ENCODE measurements at regions not wholly inside any gene's neighbourhood (a gene's known extent, or its start where the extent isn't known, plus 50 kb on each side); places are given as distances from the start of the nearest gene placed in this dataset.
"Not testable (repeated sequence)": the region's sequence is repeated elsewhere in the genome, so short reads cannot be mapped to it uniquely, and the experiment has no call there.

DNA sequence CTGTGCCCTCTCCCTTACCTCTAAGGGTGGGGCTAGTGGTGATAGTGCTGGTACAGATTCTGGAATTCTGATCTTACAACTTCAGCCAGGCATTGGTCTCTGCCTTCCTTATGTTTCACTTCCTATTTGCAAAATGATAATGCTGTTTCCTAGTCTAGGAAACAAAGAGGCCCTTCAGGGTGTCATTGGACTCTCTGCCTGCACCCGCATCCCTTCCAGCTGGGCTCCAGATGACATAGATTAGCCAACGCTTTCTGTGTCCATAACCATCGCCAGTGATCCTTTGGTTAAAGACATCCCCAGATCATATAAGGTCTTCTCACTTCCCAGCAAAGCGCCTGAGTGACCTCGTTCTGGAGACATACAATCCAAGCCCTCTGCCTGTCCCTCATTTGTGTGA is 180.7 kb downstream of the ERCC6L2 start:
- Histone ChIP-seq H3K27ac (ENCODE audit: low read depth, low read length) (no peak overlapping the region), H3K4me3 (ENCODE audit: low read length) (no peak overlapping the region), H3K27me3 (ENCODE audit: control insufficient read depth in 2 of 2, insufficient read depth in 2 of 2, low read length in 2 of 2) (no peaks in the 10 kb centered on the region), H3K36me3 (ENCODE audit: control insufficient read depth in 2 of 3, insufficient read depth in 3 of 3, low read length in 3 of 3) (no peaks in the 10 kb centered on the region), H3K9me3 (ENCODE audit: control insufficient read depth in 2 of 3, low read length in 3 of 3) (peaks cover 0 to 4% (median 0%) of the 10 kb centered on the region in 3 experiments), H3K4me1 (ENCODE audit: control insufficient read depth in 2 of 2, insufficient read depth in 2 of 2, low read length in 2 of 2) (no peaks in the 10 kb centered on the region)
- ATAC-seq (no peak), DNase-seq (no peak)
- Mint-ChIP-seq H3K27me3 (peaks cover 0 to 5% (median 0%) of the 10 kb centered on the region in 5 donors), H3K4me1 (peaks cover 0 to 15% (median 3%) of the 10 kb centered on the region in 7 donors), H3K36me3 (peaks cover 0 to 9% (median 5%) of the 10 kb centered on the region in 5 donors), H3K9me3 (peaks cover 0 to 12% (median 5%) of the 10 kb centered on the region in 11 donors), H3K27ac (peak overlapping the region in 1 of 9 donors; percentile 12), H3K4me3 (no peak overlapping the region)
- POLR2A ChIA-PET, result no interaction called here
- intact Hi-C loops (cut with micrococcal nuclease), result no loop called here
- CTCF ChIA-PET, result no interaction called here

DNA sequence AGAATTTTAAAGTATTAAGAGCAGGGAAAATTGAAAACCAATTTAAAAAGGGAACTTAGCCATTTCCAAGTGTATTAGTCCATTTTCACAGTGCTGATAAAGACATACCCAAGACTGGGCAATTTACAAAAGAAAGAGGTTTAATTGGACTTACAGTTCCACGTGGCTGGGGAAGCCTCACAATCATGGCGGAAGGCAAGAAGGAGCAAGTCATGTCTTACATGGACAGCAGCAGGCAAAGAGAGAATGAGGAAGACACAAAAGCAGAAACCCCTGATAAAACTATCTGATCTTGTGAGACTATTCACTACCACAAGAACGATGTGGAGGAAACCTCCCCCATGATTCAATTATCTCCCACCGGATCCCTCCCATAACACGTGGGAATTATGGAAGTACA is 178.8 kb downstream of the ERCC6L2 start:
- POLR2A ChIA-PET; H3K36me3 ChIP-seq (ENCODE audit: control insufficient read depth in 2 of 3, insufficient read depth in 3 of 3, low read length in 3 of 3); H3K27me3 Mint-ChIP-seq; H3K4me3 Mint-ChIP-seq; intact Hi-C loops (cut with micrococcal nuclease); ATAC-seq; H3K9me3 ChIP-seq (ENCODE audit: control insufficient read depth in 2 of 3, low read length in 3 of 3); H3K27me3 ChIP-seq (ENCODE audit: control insufficient read depth in 2 of 2, insufficient read depth in 2 of 2, low read length in 2 of 2); H3K27ac Mint-ChIP-seq; H3K36me3 Mint-ChIP-seq; H3K4me1 ChIP-seq (ENCODE audit: control insufficient read depth in 2 of 2, insufficient read depth in 2 of 2, low read length in 2 of 2); H3K27ac ChIP-seq (ENCODE audit: low read depth, low read length); H3K4me1 Mint-ChIP-seq; CTCF ChIA-PET; H3K4me3 ChIP-seq (ENCODE audit: low read length); DNase-seq: not testable (repeated sequence)
- peaks cover 0 to 12% (median 5%) of the 10 kb centered on the region in 11 donors for H3K9me3 Mint-ChIP-seq

DNA sequence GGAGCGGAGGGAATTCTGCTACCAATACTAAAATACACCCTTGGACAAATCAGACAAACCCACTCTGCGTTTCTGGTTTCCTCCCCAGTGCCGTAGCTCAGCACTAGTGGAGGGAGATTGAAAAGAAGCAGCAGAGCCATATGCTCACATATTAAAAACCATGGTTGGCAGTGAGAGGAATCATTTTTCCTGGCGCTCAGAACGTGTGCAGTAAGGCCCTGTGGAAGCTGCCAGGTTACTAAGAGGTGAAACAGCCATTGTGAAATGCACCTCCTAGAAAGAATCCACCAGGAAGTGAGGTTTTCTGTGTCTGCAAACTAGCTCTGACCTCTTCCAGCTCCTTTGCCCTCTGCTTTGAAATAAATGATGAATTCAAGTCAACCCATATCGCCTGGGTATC is 177.2 kb downstream of the ERCC6L2 start:
- intact Hi-C loops (cut with micrococcal nuclease), result no loop called here
- Histone ChIP-seq H3K27ac (ENCODE audit: low read depth, low read length) (no peak overlapping the region), H3K4me1 (ENCODE audit: control insufficient read depth in 2 of 2, insufficient read depth in 2 of 2, low read length in 2 of 2) (no peaks in the 10 kb centered on the region), H3K4me3 (ENCODE audit: low read length) (no peak overlapping the region), H3K27me3 (ENCODE audit: control insufficient read depth in 2 of 2, insufficient read depth in 2 of 2, low read length in 2 of 2) (no peaks in the 10 kb centered on the region), H3K36me3 (ENCODE audit: control insufficient read depth in 2 of 3, insufficient read depth in 3 of 3, low read length in 3 of 3) (no peaks in the 10 kb centered on the region), H3K9me3 (ENCODE audit: control insufficient read depth in 2 of 3, low read length in 3 of 3) (peaks cover 0 to 4% (median 0%) of the 10 kb centered on the region in 3 experiments)
- ATAC-seq, result no peak
- Mint-ChIP-seq H3K4me3 (no peak overlapping the region), H3K4me1 (peaks cover 0 to 8% (median 6%) of the 10 kb centered on the region in 7 donors), H3K36me3 (peaks cover 0 to 9% (median 4%) of the 10 kb centered on the region in 5 donors), H3K9me3 (peaks cover 0 to 12% (median 4%) of the 10 kb centered on the region in 11 donors), H3K27me3 (peaks cover 0 to 5% (median 0%) of the 10 kb centered on the region in 5 donors), H3K27ac (no peak overlapping the region)
- no peak for DNase-seq
- ChIA-PET POLR2A (no interaction called here), CTCF (no interaction called here)

DNA sequence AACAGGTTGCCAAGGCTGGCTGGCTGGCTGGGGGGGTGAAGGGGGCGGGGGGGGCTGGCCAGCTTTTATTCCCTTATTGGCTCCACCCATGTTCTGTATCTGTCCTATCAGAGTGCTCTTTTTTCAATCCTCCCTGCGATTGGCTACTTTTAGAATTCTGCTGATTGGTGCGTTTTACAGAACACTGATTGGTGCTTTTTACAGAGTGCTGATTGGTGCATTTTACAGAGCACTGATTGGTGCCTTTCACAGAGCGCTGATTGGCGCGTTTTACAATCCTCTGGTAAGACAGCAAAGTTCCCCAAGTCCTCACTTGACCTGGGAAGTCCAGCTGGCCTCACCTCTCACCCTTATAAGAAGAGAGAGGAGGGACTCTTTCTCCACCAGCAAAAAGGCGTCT is 175.9 kb downstream of the ERCC6L2 start:
- POLR2A ChIA-PET, result no interaction called here
- DNase-seq (no peak), ATAC-seq (no peak)
- no peaks in the 10 kb centered on the region for H3K36me3 ChIP-seq (ENCODE audit: control insufficient read depth in 2 of 3, insufficient read depth in 3 of 3, low read length in 3 of 3)
- peaks cover 0 to 10% (median 0%) of the 10 kb centered on the region in 7 donors for H3K4me1 Mint-ChIP-seq
- CTCF ChIA-PET, result no interaction called here
- H3K27ac ChIP-seq (ENCODE audit: low read depth, low read length), result no peak overlapping the region
- H3K9me3 ChIP-seq (ENCODE audit: control insufficient read depth in 2 of 3, low read length in 3 of 3), result peaks cover 0 to 4% (median 0%) of the 10 kb centered on the region in 3 experiments
- no peaks in the 10 kb centered on the region for H3K4me1 ChIP-seq (ENCODE audit: control insufficient read depth in 2 of 2, insufficient read depth in 2 of 2, low read length in 2 of 2)
- H3K4me3 Mint-ChIP-seq, result no peak overlapping the region
- no peaks in the 10 kb centered on the region for H3K27me3 ChIP-seq (ENCODE audit: control insufficient read depth in 2 of 2, insufficient read depth in 2 of 2, low read length in 2 of 2)
- H3K4me3 ChIP-seq (ENCODE audit: low read length), result no peak overlapping the region
- H3K27me3 Mint-ChIP-seq, result peaks cover 0 to 9% (median 0%) of the 10 kb centered on the region in 5 donors
- intact Hi-C loops (cut with micrococcal nuclease), result no loop called here
- H3K36me3 Mint-ChIP-seq, result peaks cover 0 to 9% (median 2%) of the 10 kb centered on the region in 5 donors
- H3K9me3 Mint-ChIP-seq, result peaks cover 0 to 12% (median 4%) of the 10 kb centered on the region in 11 donors
- no peak overlapping the region for H3K27ac Mint-ChIP-seq

DNA sequence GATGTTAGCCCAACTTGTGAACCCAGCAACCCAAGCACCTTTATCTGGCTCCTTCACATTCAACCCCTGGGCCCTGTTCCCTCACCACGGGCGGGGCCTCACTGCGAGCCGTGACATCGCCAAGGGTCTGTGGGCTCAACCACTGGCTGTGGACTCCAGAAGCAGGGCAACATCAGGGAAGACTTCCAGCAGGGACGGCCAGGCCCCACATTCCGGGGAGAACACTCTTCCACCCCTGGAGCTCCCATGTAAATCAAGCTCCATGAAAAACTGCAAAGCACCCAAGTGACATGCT is 175.3 kb downstream of the ERCC6L2 start:
- peaks cover 0 to 12% (median 0%) of the 10 kb centered on the region in 5 donors for H3K27me3 Mint-ChIP-seq
- peaks cover 0 to 10% (median 0%) of the 10 kb centered on the region in 7 donors for H3K4me1 Mint-ChIP-seq
- intact Hi-C loops (cut with micrococcal nuclease), result no loop called here
- H3K9me3 Mint-ChIP-seq, result peaks cover 0 to 12% (median 4%) of the 10 kb centered on the region in 11 donors
- Histone ChIP-seq H3K27me3 (ENCODE audit: control insufficient read depth in 2 of 2, insufficient read depth in 2 of 2, low read length in 2 of 2) (no peaks in the 10 kb centered on the region), H3K4me1 (ENCODE audit: control insufficient read depth in 2 of 2, insufficient read depth in 2 of 2, low read length in 2 of 2) (no peaks in the 10 kb centered on the region), H3K4me3 (ENCODE audit: low read length) (no peak overlapping the region), H3K9me3 (ENCODE audit: control insufficient read depth in 2 of 3, low read length in 3 of 3) (peaks cover 0 to 4% (median 0%) of the 10 kb centered on the region in 3 experiments), H3K36me3 (ENCODE audit: control insufficient read depth in 2 of 3, insufficient read depth in 3 of 3, low read length in 3 of 3) (no peaks in the 10 kb centered on the region), H3K27ac (ENCODE audit: low read depth, low read length) (no peak overlapping the region)
- peaks cover 0 to 9% (median 2%) of the 10 kb centered on the region in 5 donors for H3K36me3 Mint-ChIP-seq
- ATAC-seq, result no peak
- no peak for DNase-seq
- ChIA-PET POLR2A (no interaction called here), CTCF (no interaction called here)
- H3K27ac Mint-ChIP-seq, result no peak overlapping the region
- no peak overlapping the region for H3K4me3 Mint-ChIP-seq

DNA sequence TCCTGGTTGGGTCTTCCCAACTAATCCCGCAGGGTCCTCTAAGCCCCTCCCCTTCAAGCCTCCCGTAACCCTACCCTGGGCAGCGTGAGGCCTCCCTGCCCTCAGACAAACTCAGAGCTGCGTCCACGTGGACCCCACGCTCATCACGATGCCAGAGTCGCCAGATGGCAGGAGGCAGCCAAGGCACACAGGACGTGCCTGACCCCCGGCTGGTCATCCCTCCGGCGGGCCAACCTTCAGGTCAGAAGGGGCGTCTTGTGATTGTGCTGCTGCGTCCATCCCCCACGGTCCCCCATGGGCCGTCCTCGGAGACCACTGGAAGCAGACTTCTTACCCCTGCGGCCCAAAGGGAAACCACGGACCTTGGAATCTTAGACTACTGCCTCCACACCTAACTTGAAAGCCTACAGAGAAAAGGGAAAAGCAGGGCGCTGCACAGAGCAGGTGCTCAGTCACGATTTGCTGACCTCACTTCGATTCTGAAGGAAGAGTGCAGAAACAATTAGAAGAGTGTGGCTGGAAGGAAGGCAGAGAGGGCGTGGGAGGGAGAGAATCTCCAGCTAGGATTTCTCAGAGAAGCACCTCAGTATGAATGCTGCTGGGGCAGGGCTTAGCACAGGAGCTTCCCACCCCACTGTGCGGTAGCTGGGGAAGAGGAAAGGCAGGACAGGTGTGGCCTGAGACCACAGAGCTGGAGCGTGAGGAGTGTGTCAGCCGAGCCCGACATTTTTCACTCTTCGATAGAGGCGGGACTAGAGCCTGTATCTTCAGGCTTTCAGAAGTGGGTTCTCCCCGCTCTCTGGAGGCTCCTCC is 174.8 kb downstream of the ERCC6L2 start:
- intact Hi-C loops (cut with micrococcal nuclease), result no loop called here
- Histone ChIP-seq H3K9me3 (ENCODE audit: control insufficient read depth in 2 of 3, low read length in 3 of 3) (peaks cover 0 to 4% (median 0%) of the 10 kb centered on the region in 3 experiments), H3K36me3 (ENCODE audit: control insufficient read depth in 2 of 3, insufficient read depth in 3 of 3, low read length in 3 of 3) (no peaks in the 10 kb centered on the region), H3K27ac (ENCODE audit: low read depth, low read length) (no peak overlapping the region), H3K27me3 (ENCODE audit: control insufficient read depth in 2 of 2, insufficient read depth in 2 of 2, low read length in 2 of 2) (no peaks in the 10 kb centered on the region), H3K4me1 (ENCODE audit: control insufficient read depth in 2 of 2, insufficient read depth in 2 of 2, low read length in 2 of 2) (no peaks in the 10 kb centered on the region), H3K4me3 (ENCODE audit: low read length) (no peak overlapping the region)
- ATAC-seq (no peak), DNase-seq (no peak)
- Mint-ChIP-seq H3K27me3 (peaks cover 0 to 12% (median 0%) of the 10 kb centered on the region in 5 donors), H3K4me1 (peaks cover 0 to 10% (median 0%) of the 10 kb centered on the region in 7 donors), H3K27ac (no peak overlapping the region), H3K36me3 (peaks cover 0 to 6% (median 2%) of the 10 kb centered on the region in 5 donors), H3K4me3 (no peak overlapping the region), H3K9me3 (peaks cover 0 to 12% (median 4%) of the 10 kb centered on the region in 11 donors)
- CTCF ChIA-PET, result no interaction called here
- POLR2A ChIA-PET, result no interaction called here

Data from naive thymus-derived CD4-positive, alpha-beta T cell (primary cell).